ENCODE measurements at regions not wholly inside any gene's neighbourhood (a gene's known extent, or its start where the extent isn't known, plus 50 kb on each side); places are given as distances from the start of the nearest gene placed in this dataset.
A peak's percentile ranks its signal among the peaks of the same experiment; 100 is the strongest.

- no peak overlapping the region for H3K27ac ChIP-seq (ENCODE audit: insufficient read depth, low read length)
- no peaks in the 10 kb centered on the region for H3K4me1 ChIP-seq (ENCODE audit: control insufficient read depth, extremely low read depth, insufficient read depth, low read length)
- peak in 1 of 2 donors; percentile 61 for DNase-seq (ENCODE audit: low read depth in 2 of 2)
- no peak overlapping the region for H3K4me2 ChIP-seq (ENCODE audit: extremely low read depth, insufficient read depth, low read length)
- H3K9ac ChIP-seq (ENCODE audit: insufficient read depth, low read length) = no peak overlapping the region
- no peaks in the 10 kb centered on the region for H3K9me3 ChIP-seq (ENCODE audit: control insufficient read depth, insufficient read depth, low read depth, low read length)
- no peak overlapping the region for H3K4me3 ChIP-seq (replicated peaks in 1 of 4; ENCODE audit: control extremely low read depth in 1 of 4, insufficient read depth in 1 of 4, low read depth in 3 of 4, low read length in 4 of 4)
- no peaks in the 10 kb centered on the region for H3K27me3 ChIP-seq (ENCODE audit: control insufficient read depth, insufficient read depth, low read length)
- no peak overlapping the region for H2AFZ ChIP-seq (ENCODE audit: low read length)
- no peaks in the 10 kb centered on the region for H3K36me3 ChIP-seq (ENCODE audit: control insufficient read depth, insufficient read depth, low read length)
- no peaks in the 10 kb centered on the region for H4K20me1 ChIP-seq (ENCODE audit: control insufficient read depth, extremely low read depth, insufficient read depth, low read length)
- H3K79me2 ChIP-seq (ENCODE audit: control insufficient read depth, insufficient read depth, low read length) = no peaks in the 10 kb centered on the region
- TF ChIP-seq EZH2 (IDR thresholded peaks at IDR 0.05; ENCODE audit: low read length, missing control alignments) = no peak
- TF ChIP-seq CTCF (conservative IDR thresholded peaks at IDR 0.05 in 1 of 2, IDR thresholded peaks at IDR 0.05 in 1 of 2; ENCODE audit: low read depth in 1 of 2, low read length in 2 of 2) = no peak
Observed at GRCh38 chr12:76636121-76636692, 76.6 kb upstream of the OSBPL8 start.

DNA sequence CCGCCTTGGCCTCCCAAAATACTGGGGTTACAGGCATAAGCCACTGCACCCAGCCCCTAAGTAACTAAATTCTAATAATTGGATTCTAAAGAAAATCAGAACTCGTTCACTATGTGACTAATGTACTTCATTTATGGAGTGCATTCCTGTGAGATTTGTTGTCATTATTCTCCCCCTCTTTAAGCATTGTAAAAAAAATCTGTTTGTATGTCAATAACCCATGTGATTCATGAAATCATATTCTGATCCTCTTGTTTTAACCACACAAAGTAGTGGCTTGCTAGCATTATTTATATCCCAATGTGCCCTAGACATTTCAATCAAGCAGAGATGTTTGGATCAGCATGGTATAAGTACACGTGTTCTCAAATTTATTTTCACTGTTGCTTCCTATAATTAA lies 78.2 kb upstream of the OSBPL8 start:
- peak; percentile 31 to 75 for DNase-seq (ENCODE audit: low read depth in 2 of 2)
- Histone ChIP-seq H3K4me1 (ENCODE audit: control insufficient read depth, extremely low read depth, insufficient read depth, low read length) (no peaks in the 10 kb centered on the region), H3K36me3 (ENCODE audit: control insufficient read depth, insufficient read depth, low read length) (no peaks in the 10 kb centered on the region), H3K9ac (ENCODE audit: insufficient read depth, low read length) (no peak overlapping the region), H4K20me1 (ENCODE audit: control insufficient read depth, extremely low read depth, insufficient read depth, low read length) (no peaks in the 10 kb centered on the region), H3K27ac (ENCODE audit: insufficient read depth, low read length) (no peak overlapping the region), H3K79me2 (ENCODE audit: control insufficient read depth, insufficient read depth, low read length) (no peaks in the 10 kb centered on the region), H3K4me2 (ENCODE audit: extremely low read depth, insufficient read depth, low read length) (no peak overlapping the region), H3K27me3 (ENCODE audit: control insufficient read depth, insufficient read depth, low read length) (no peaks in the 10 kb centered on the region), H3K4me3 (replicated peaks in 1 of 4; ENCODE audit: control extremely low read depth in 1 of 4, insufficient read depth in 1 of 4, low read depth in 3 of 4, low read length in 4 of 4) (no peak overlapping the region), H2AFZ (ENCODE audit: low read length) (no peak overlapping the region), H3K9me3 (ENCODE audit: control insufficient read depth, insufficient read depth, low read depth, low read length) (no peaks in the 10 kb centered on the region)
- no peak for TF ChIP-seq EZH2 (IDR thresholded peaks at IDR 0.05; ENCODE audit: low read length, missing control alignments)

- no peak overlapping the region for H3K4me3 ChIP-seq (replicated peaks in 1 of 4; ENCODE audit: control extremely low read depth in 1 of 4, insufficient read depth in 1 of 4, low read depth in 3 of 4, low read length in 4 of 4)
- no peak overlapping the region for H3K27ac ChIP-seq (ENCODE audit: insufficient read depth, low read length)
- no peaks in the 10 kb centered on the region for H3K36me3 ChIP-seq (ENCODE audit: control insufficient read depth, insufficient read depth, low read length)
- no peak for TF ChIP-seq EZH2 (IDR thresholded peaks at IDR 0.05; ENCODE audit: low read length, missing control alignments)
- TF ChIP-seq CTCF (conservative IDR thresholded peaks at IDR 0.05 in 1 of 2, IDR thresholded peaks at IDR 0.05 in 1 of 2; ENCODE audit: low read depth in 1 of 2, low read length in 2 of 2) = no peak
- no peaks in the 10 kb centered on the region for H3K9me3 ChIP-seq (ENCODE audit: control insufficient read depth, insufficient read depth, low read depth, low read length)
- H3K9ac ChIP-seq (ENCODE audit: insufficient read depth, low read length) = no peak overlapping the region
- no peaks in the 10 kb centered on the region for H3K4me1 ChIP-seq (ENCODE audit: control insufficient read depth, extremely low read depth, insufficient read depth, low read length)
- no peaks in the 10 kb centered on the region for H4K20me1 ChIP-seq (ENCODE audit: control insufficient read depth, extremely low read depth, insufficient read depth, low read length)
- H3K4me2 ChIP-seq (ENCODE audit: extremely low read depth, insufficient read depth, low read length) = no peak overlapping the region
- H3K79me2 ChIP-seq (ENCODE audit: control insufficient read depth, insufficient read depth, low read length) = no peaks in the 10 kb centered on the region
- no peaks in the 10 kb centered on the region for H3K27me3 ChIP-seq (ENCODE audit: control insufficient read depth, insufficient read depth, low read length)
- DNase-seq (ENCODE audit: low read depth in 2 of 2) = no peak
- H2AFZ ChIP-seq (ENCODE audit: low read length) = no peak overlapping the region
Observed at GRCh38 chr12:76639646-76640045, 80.1 kb upstream of the OSBPL8 start.
